GM12878 (cell line): ENCODE measurements at regions not wholly inside any gene's neighbourhood (a gene's known extent, or its start where the extent isn't known, plus 50 kb on each side); places are given as distances from the start of the nearest gene placed in this dataset.

Source experiments
- ATAC-seq: fragments of 200-7000 bp; cut with Tn5 transposase; 3 replicates; pipeline ENCODE4 v1.9.1; 2020; ENCODE audit warnings: mild to moderate bottlenecking, moderate library complexity
- BruUV-seq: library from RNA; stranded (reverse); fragments of 400-500 nt; replicated peaks from 2 replicates; lab custom pipeline; 2021; lab: Mats Ljungman, UMichigan
- CTCF ChIA-PET: fragments of 300-600 bp; sonication (Branson Sonifier 250); formaldehyde crosslinking; extraction: SDS; loops from one replicate; lab custom pipeline; 2021; ENCODE audit warnings: inconsistent platforms; lab: Yijun Ruan, JAX
- POLR2A ChIA-PET: fragments of 350-600 bp; formaldehyde crosslinking; extraction: SDS; loops from one replicate; lab custom pipeline; 2021; ENCODE audit warnings: inconsistent platforms; lab: Charles Lee
- RAD21 ChIA-PET: fragments of 300-600 bp; sonication (Branson Sonifier 250); formaldehyde crosslinking; loops from one replicate; lab custom pipeline; 2023; ENCODE audit warnings: antibody characterized with exemption; ENCODE audit not compliant: unreplicated experiment; lab: Charles Lee
- SMC1A ChIA-PET: fragments of 300-600 bp; sonication (Branson Sonifier 250); formaldehyde crosslinking; loops from one replicate; lab custom pipeline; 2023; ENCODE audit not compliant: unreplicated experiment, uncharacterized antibody; lab: Charles Lee
- DNase-seq: peaks from one replicate; pipeline ENCODE4 v3.0.0-alpha.2; 2011; ENCODE audit warnings: low read depth, low spot score
- FAIRE-seq: peaks from 3 replicates; lab custom pipeline; 2011; peaks lifted over from hg19 to GRCh38; lab: Jason Lieb, UNC
- H2AFZ ChIP-seq: 2 replicates; pipeline ENCODE4 v1.6.0; 2011; ENCODE audit warnings: low read depth, low read length, control low read depth; ENCODE audit not compliant: control insufficient read depth
- H3K27ac ChIP-seq: 2 replicates; pipeline ENCODE4 v1.5.1; 2011; ENCODE audit warnings: control low read depth; ENCODE audit not compliant: control insufficient read depth, insufficient read depth
- H3K27me3 ChIP-seq, 2 experiments: replicated peaks in 1 of 2; 2 replicates each; pipeline versions ENCODE4 v1.6.0 to v1.6.1; 2011; ENCODE audit warnings: low read length in 1 of 2; ENCODE audit not compliant: control insufficient read depth in 2 of 2, insufficient read depth in 2 of 2
- H3K36me3 ChIP-seq, 2 experiments: 2 replicates each; pipeline ENCODE4 v1.5.1; 2011; ENCODE audit warnings: low read length in 1 of 2; ENCODE audit not compliant: control insufficient read depth in 2 of 2, insufficient read depth in 2 of 2
- H3K4me1 ChIP-seq: 2 replicates; pipeline ENCODE4 v1.6.1; 2011; ENCODE audit warnings: mild to moderate bottlenecking, low read length, moderate library complexity, mixed read lengths; ENCODE audit not compliant: control insufficient read depth, insufficient read depth
- H3K4me2 ChIP-seq: 2 replicates; pipeline ENCODE4 v1.6.0; 2011; ENCODE audit warnings: control low read depth; ENCODE audit not compliant: control insufficient read depth, insufficient read depth
- H3K4me3 ChIP-seq: fragments of 200-600 bp; sonication (generic); 2 replicates; pipeline ENCODE4 v1.5.1; 2016
- H3K79me2 ChIP-seq: 2 replicates; pipeline ENCODE4 v1.6.0; 2011; ENCODE audit warnings: low read length; ENCODE audit not compliant: control insufficient read depth, insufficient read depth
- H3K9ac ChIP-seq: 2 replicates; pipeline ENCODE4 v1.8.0; 2011; ENCODE audit warnings: low read length, control low read depth, mixed read lengths; ENCODE audit not compliant: control insufficient read depth, insufficient read depth
- H3K9me3 ChIP-seq: replicated peaks from 3 replicates; pipeline ENCODE4 v1.5.1; 2011; ENCODE audit warnings: mild to moderate bottlenecking, low read length; ENCODE audit not compliant: control insufficient read depth, insufficient read depth
- H4K20me1 ChIP-seq: 2 replicates; pipeline ENCODE4 v1.6.0; 2011; ENCODE audit not compliant: control insufficient read depth, insufficient read depth
- ATF2 ChIP-seq: IDR thresholded peaks from 2 replicates; pipeline ENCODE4 v1.6.1; 2012; ENCODE audit warnings: low read length, inconsistent platforms
- BACH1 ChIP-seq: fragments of 450-650 bp; IDR thresholded peaks from 2 replicates; pipeline ENCODE4 v1.6.1; 2017; ENCODE audit warnings: mild to moderate bottlenecking, borderline replicate concordance
- CBX3 ChIP-seq: fragments of 200-600 bp; sonication (generic); IDR thresholded peaks from 2 replicates; pipeline ENCODE4 v1.6.1; 2016; ENCODE audit warnings: low read depth, borderline replicate concordance
- CREB1 ChIP-seq: IDR thresholded peaks from 2 replicates; pipeline ENCODE4 v1.6.1; 2012; ENCODE audit warnings: low read depth, mild to moderate bottlenecking, inconsistent platforms
- FOXK2 ChIP-seq: fragments of 450-650 bp; IDR thresholded peaks from 2 replicates; pipeline ENCODE4 v1.6.1; 2017; ENCODE audit warnings: mild to moderate bottlenecking, moderate library complexity
- MEF2A ChIP-seq: IDR thresholded peaks from 2 replicates; pipeline ENCODE4 v1.6.1; 2011; ENCODE audit warnings: low read depth, mild to moderate bottlenecking, low read length, moderate library complexity; ENCODE audit not compliant: insufficient read depth
- NFIC ChIP-seq: IDR thresholded peaks from 2 replicates; pipeline ENCODE4 v1.6.1; 2012; ENCODE audit warnings: low read depth, mild to moderate bottlenecking, inconsistent platforms, low read length, moderate library complexity
- PAX5 ChIP-seq: IDR thresholded peaks from 2 replicates; pipeline ENCODE4 v1.6.1; 2011; ENCODE audit warnings: low read depth, low read length, borderline replicate concordance
- POLR2AphosphoS2 ChIP-seq: IDR thresholded peaks from 2 replicates; pipeline ENCODE4 v1.6.1; 2011; ENCODE audit warnings: low read depth, mild to moderate bottlenecking, low read length, improper control_type of control experiment, moderate library complexity
- RELA ChIP-seq: fragments of 450-650 bp; IDR thresholded peaks from 2 replicates; pipeline ENCODE4 v1.8.0; 2014; ENCODE audit warnings: borderline replicate concordance; ENCODE audit not compliant: partially characterized antibody
- SREBF2 ChIP-seq: IDR thresholded peaks from 2 replicates; pipeline ENCODE4 v1.6.1; 2012; ENCODE audit warnings: mild to moderate bottlenecking, low read length
- ZSCAN29 ChIP-seq: fragments of 450-650 bp; IDR thresholded peaks from 2 replicates; pipeline ENCODE4 v1.6.1; 2017; ENCODE audit warnings: mild to moderate bottlenecking, moderate library complexity
- in situ Hi-C: fragments of 300-500 bp; cut with MboI; formaldehyde crosslinking; loops from 9 replicates; pipeline ENCODE4 v1.14.3; 2018; ENCODE audit warnings: mixed read lengths
- intact Hi-C: fragments of 100-400 bp; cut with micrococcal nuclease; formaldehyde crosslinking; loops from one replicate; pipeline ENCODE4 v1.14.2; 2022; ENCODE audit not compliant: unreplicated experiment
- TF ChIP-seq, protein P1 (sequence below): fragments of 450-650 bp; conservative IDR thresholded peaks from 2 replicates; pipeline ENCODE4 v1.6.1; 2017; ENCODE audit warnings: mild to moderate bottlenecking, moderate library complexity
- TF ChIP-seq, protein P2 (sequence below): fragments of 450-650 bp; IDR thresholded peaks from 2 replicates; pipeline ENCODE4 v1.6.1; 2016; ENCODE audit warnings: mild to moderate bottlenecking
- TF ChIP-seq, protein P3 (sequence below): fragments of 450-650 bp; IDR thresholded peaks from 2 replicates; pipeline ENCODE4 v1.6.1; 2017; ENCODE audit warnings: mild to moderate bottlenecking, moderate library complexity

GRCh38 chr5:38697013-38697412 is 140.6 kb upstream of the LIFR start:
- no peaks in the 10 kb centered on the region for H3K79me2 ChIP-seq
- no peak for FAIRE-seq
- no peak overlapping the region for H3K27ac ChIP-seq
- no peaks in the 10 kb centered on the region for H4K20me1 ChIP-seq
- POLR2A ChIA-PET = no interaction called here
- RAD21 ChIA-PET = no interaction called here
- intact Hi-C loops = no loop called here
- in situ Hi-C loops = no loop called here
- TF ChIP-seq, protein P1, sequence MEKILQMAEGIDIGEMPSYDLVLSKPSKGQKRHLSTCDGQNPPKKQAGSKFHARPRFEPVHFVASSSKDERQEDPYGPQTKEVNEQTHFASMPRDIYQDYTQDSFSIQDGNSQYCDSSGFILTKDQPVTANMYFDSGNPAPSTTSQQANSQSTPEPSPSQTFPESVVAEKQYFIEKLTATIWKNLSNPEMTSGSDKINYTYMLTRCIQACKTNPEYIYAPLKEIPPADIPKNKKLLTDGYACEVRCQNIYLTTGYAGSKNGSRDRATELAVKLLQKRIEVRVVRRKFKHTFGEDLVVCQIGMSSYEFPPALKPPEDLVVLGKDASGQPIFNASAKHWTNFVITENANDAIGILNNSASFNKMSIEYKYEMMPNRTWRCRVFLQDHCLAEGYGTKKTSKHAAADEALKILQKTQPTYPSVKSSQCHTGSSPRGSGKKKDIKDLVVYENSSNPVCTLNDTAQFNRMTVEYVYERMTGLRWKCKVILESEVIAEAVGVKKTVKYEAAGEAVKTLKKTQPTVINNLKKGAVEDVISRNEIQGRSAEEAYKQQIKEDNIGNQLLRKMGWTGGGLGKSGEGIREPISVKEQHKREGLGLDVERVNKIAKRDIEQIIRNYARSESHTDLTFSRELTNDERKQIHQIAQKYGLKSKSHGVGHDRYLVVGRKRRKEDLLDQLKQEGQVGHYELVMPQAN = no peak
- no peak for TF ChIP-seq RELA
- no peak for TF ChIP-seq PAX5
- TF ChIP-seq ZSCAN29 = no peak
- TF ChIP-seq BACH1 = no peak
- TF ChIP-seq NFIC = no peak
- TF ChIP-seq CREB1 = no peak
- TF ChIP-seq MEF2A = no peak
- TF ChIP-seq ATF2 = no peak
- TF ChIP-seq POLR2AphosphoS2 = no peak
- no peak for TF ChIP-seq FOXK2
- TF ChIP-seq, protein P2, sequence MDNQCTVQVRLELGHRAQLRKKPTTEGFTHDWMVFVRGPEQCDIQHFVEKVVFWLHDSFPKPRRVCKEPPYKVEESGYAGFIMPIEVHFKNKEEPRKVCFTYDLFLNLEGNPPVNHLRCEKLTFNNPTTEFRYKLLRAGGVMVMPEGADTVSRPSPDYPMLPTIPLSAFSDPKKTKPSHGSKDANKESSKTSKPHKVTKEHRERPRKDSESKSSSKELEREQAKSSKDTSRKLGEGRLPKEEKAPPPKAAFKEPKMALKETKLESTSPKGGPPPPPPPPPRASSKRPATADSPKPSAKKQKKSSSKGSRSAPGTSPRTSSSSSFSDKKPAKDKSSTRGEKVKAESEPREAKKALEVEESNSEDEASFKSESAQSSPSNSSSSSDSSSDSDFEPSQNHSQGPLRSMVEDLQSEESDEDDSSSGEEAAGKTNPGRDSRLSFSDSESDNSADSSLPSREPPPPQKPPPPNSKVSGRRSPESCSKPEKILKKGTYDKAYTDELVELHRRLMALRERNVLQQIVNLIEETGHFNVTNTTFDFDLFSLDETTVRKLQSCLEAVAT = no peak
- TF ChIP-seq, protein P3, sequence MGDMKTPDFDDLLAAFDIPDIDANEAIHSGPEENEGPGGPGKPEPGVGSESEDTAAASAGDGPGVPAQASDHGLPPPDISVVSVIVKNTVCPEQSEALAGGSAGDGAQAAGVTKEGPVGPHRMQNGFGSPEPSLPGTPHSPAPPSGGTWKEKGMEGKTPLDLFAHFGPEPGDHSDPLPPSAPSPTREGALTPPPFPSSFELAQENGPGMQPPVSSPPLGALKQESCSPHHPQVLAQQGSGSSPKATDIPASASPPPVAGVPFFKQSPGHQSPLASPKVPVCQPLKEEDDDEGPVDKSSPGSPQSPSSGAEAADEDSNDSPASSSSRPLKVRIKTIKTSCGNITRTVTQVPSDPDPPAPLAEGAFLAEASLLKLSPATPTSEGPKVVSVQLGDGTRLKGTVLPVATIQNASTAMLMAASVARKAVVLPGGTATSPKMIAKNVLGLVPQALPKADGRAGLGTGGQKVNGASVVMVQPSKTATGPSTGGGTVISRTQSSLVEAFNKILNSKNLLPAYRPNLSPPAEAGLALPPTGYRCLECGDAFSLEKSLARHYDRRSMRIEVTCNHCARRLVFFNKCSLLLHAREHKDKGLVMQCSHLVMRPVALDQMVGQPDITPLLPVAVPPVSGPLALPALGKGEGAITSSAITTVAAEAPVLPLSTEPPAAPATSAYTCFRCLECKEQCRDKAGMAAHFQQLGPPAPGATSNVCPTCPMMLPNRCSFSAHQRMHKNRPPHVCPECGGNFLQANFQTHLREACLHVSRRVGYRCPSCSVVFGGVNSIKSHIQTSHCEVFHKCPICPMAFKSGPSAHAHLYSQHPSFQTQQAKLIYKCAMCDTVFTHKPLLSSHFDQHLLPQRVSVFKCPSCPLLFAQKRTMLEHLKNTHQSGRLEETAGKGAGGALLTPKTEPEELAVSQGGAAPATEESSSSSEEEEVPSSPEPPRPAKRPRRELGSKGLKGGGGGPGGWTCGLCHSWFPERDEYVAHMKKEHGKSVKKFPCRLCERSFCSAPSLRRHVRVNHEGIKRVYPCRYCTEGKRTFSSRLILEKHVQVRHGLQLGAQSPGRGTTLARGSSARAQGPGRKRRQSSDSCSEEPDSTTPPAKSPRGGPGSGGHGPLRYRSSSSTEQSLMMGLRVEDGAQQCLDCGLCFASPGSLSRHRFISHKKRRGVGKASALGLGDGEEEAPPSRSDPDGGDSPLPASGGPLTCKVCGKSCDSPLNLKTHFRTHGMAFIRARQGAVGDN = no peak
- no peak for TF ChIP-seq CBX3
- no peak for TF ChIP-seq SREBF2
- BruUV-seq = no TSS peak
- no peak overlapping the region for H3K4me3 ChIP-seq
- SMC1A ChIA-PET = interaction anchor here (0.6 kb wide), 1 partner anchor 25 kb away, joined by 3 read pairs; no protein-coding TSS in a partner anchor
- ATAC-seq = no peak
- H3K9ac ChIP-seq = no peak overlapping the region
- DNase-seq = no peak
- H3K4me2 ChIP-seq = no peak overlapping the region
- H3K4me1 ChIP-seq = no peaks in the 10 kb centered on the region
- CTCF ChIA-PET = no interaction called here
- H3K27me3 ChIP-seq = no peaks in the 10 kb centered on the region
- H3K36me3 ChIP-seq = no peaks in the 10 kb centered on the region
- H3K9me3 ChIP-seq = no peaks in the 10 kb centered on the region
- H2AFZ ChIP-seq = no peak overlapping the region
